ENCODE measurements at regions not wholly inside any gene's neighbourhood (a gene's known extent, or its start where the extent isn't known, plus 50 kb on each side); places are given as distances from the start of the nearest gene placed in this dataset.

GRCh38 chr12:110971936-110972335 lies 51.6 kb upstream of the MYL2 start:
- no peaks in the 10 kb centered on the region for H3K27me3 ChIP-seq (ENCODE audit: insufficient read depth, low read depth, low read length)
- no peaks in the 10 kb centered on the region for H3K36me3 ChIP-seq (ENCODE audit: insufficient read depth, low read length)
- H3K79me2 ChIP-seq (replicated peaks; ENCODE audit: insufficient read depth, low read length), result no peaks in the 10 kb centered on the region
- no peak overlapping the region for H2AFZ ChIP-seq (ENCODE audit: low read depth, low read length)
- H3K4me3 ChIP-seq (ENCODE audit: low read length), result no peak overlapping the region
- no peak for TF ChIP-seq MXI1 (conservative IDR thresholded peaks at IDR 0.05; ENCODE audit: poor library complexity, severe bottlenecking)
- TF ChIP-seq RAD21 (conservative IDR thresholded peaks at IDR 0.05), result no peak
- TF ChIP-seq, protein P1, sequence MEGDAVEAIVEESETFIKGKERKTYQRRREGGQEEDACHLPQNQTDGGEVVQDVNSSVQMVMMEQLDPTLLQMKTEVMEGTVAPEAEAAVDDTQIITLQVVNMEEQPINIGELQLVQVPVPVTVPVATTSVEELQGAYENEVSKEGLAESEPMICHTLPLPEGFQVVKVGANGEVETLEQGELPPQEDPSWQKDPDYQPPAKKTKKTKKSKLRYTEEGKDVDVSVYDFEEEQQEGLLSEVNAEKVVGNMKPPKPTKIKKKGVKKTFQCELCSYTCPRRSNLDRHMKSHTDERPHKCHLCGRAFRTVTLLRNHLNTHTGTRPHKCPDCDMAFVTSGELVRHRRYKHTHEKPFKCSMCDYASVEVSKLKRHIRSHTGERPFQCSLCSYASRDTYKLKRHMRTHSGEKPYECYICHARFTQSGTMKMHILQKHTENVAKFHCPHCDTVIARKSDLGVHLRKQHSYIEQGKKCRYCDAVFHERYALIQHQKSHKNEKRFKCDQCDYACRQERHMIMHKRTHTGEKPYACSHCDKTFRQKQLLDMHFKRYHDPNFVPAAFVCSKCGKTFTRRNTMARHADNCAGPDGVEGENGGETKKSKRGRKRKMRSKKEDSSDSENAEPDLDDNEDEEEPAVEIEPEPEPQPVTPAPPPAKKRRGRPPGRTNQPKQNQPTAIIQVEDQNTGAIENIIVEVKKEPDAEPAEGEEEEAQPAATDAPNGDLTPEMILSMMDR (IDR thresholded peaks at IDR 0.05; ENCODE audit: poor library complexity, severe bottlenecking), result no peak
- TF ChIP-seq REST (IDR thresholded peaks at IDR 0.05; ENCODE audit: borderline replicate concordance), result no peak
- no peak for TF ChIP-seq TAF1 (IDR thresholded peaks at IDR 0.05; ENCODE audit: low read depth)
- TF ChIP-seq POLR2AphosphoS5 (IDR thresholded peaks at IDR 0.05), result no peak
- no peak for TF ChIP-seq SMC3 (conservative IDR thresholded peaks at IDR 0.05; ENCODE audit: poor library complexity)
- TF ChIP-seq EZH2 (IDR thresholded peaks at IDR 0.05; ENCODE audit: borderline replicate concordance, insufficient read depth, low read length, poor library complexity, severe bottlenecking), result no peak
- TF ChIP-seq EP300 (conservative IDR thresholded peaks at IDR 0.05; ENCODE audit: poor library complexity, severe bottlenecking), result no peak
- no peaks in the 10 kb centered on the region for H3K9me3 ChIP-seq (ENCODE audit: low read length)
- H3K9ac ChIP-seq (ENCODE audit: low read length), result no peak overlapping the region
- no peaks in the 10 kb centered on the region for H4K20me1 ChIP-seq (ENCODE audit: insufficient read depth)
- no peaks in the 10 kb centered on the region for H3K9me2 ChIP-seq (ENCODE audit: insufficient read depth, low read length)
- no peak overlapping the region for H3K4me2 ChIP-seq (ENCODE audit: low read length)
- no peak overlapping the region for H3K27ac ChIP-seq (ENCODE audit: low read length)
- no peaks in the 10 kb centered on the region for H3F3A ChIP-seq (ENCODE audit: insufficient read depth, low read length, poor library complexity, severe bottlenecking)

DNA sequence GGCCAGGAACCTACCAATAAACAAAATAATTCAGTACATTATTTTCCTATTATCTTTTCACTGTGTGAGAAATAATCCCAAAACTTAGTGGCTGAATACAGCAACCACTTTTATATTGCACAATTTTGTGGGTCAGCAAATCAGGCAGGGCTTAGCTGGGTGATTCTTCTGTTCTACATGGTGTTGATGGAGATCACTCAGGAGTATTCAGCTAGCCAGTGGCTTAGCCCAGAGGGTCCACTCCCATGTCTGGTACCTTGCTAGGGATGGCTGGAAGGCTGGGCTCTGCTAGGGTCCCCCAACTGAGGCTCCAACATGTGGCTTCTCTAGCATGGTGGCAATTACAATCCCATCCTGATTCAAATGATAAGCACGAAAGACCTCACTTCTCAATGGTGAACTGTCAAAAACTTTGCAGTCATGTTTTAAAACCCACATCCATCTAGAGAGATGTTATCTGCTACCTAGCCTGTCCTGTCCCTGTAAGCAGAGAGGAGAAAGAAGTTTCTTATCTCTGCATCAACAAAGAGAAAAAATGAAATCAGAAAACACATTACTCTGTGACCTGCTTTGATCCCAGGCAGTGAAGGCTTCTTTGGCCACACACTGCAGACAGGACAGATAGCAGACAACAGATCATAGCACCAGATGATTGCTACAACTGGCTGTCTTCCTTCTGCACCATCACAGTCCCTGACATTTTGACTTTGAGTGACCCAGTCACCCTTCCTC lies 51.0 kb upstream of the MYL2 start:
- no peak overlapping the region for H3K27ac ChIP-seq (ENCODE audit: low read length)
- no peaks in the 10 kb centered on the region for H3K9me2 ChIP-seq (ENCODE audit: insufficient read depth, low read length)
- H3K36me3 ChIP-seq (ENCODE audit: insufficient read depth, low read length), result no peaks in the 10 kb centered on the region
- H3K4me2 ChIP-seq (ENCODE audit: low read length), result no peak overlapping the region
- H3K9me3 ChIP-seq (ENCODE audit: low read length), result no peaks in the 10 kb centered on the region
- no peaks in the 10 kb centered on the region for H3F3A ChIP-seq (ENCODE audit: insufficient read depth, low read length, poor library complexity, severe bottlenecking)
- H3K27me3 ChIP-seq (ENCODE audit: insufficient read depth, low read depth, low read length), result no peaks in the 10 kb centered on the region
- no peaks in the 10 kb centered on the region for H4K20me1 ChIP-seq (ENCODE audit: insufficient read depth)
- H3K9ac ChIP-seq (ENCODE audit: low read length), result no peak overlapping the region
- no peak for TF ChIP-seq MXI1 (conservative IDR thresholded peaks at IDR 0.05; ENCODE audit: poor library complexity, severe bottlenecking)
- TF ChIP-seq TAF1 (IDR thresholded peaks at IDR 0.05; ENCODE audit: low read depth), result no peak
- no peak for TF ChIP-seq RAD21 (conservative IDR thresholded peaks at IDR 0.05)
- TF ChIP-seq, protein P1 (IDR thresholded peaks at IDR 0.05; ENCODE audit: poor library complexity, severe bottlenecking), result no peak
- no peak for TF ChIP-seq REST (IDR thresholded peaks at IDR 0.05; ENCODE audit: borderline replicate concordance)
- no peak for TF ChIP-seq POLR2AphosphoS5 (IDR thresholded peaks at IDR 0.05)
- no peak overlapping the region for H3K4me3 ChIP-seq (ENCODE audit: low read length)
- no peaks in the 10 kb centered on the region for H3K79me2 ChIP-seq (replicated peaks; ENCODE audit: insufficient read depth, low read length)
- no peak overlapping the region for H2AFZ ChIP-seq (ENCODE audit: low read depth, low read length)
